ENCODE measurements at regions not wholly inside any gene's neighbourhood (a gene's known extent, or its start where the extent isn't known, plus 50 kb on each side); places are given as distances from the start of the nearest gene placed in this dataset.

GRCh38 chr1:99589186-99589636 is 56.7 kb upstream of the PALMD start (continued):
- TF ChIP-seq ZNF264 (CRISPR knock-in tag; IDR thresholded peaks at IDR 0.05) (no peak), HNRNPLL (IDR thresholded peaks at IDR 0.05; ENCODE audit: low read depth, low read length, poor library complexity, severe bottlenecking) (no peak), MIER2 (CRISPR knock-in tag; IDR thresholded peaks at IDR 0.05) (peak; percentile 74; the same call in 1 of the 2 replicates), ZNF350 (CRISPR knock-in tag; IDR thresholded peaks at IDR 0.05; ENCODE audit: borderline replicate concordance, low read depth) (no peak), STAG1 (CRISPR knock-in tag; IDR thresholded peaks at IDR 0.05) (0 out of 2 replicates have a peak, but pooled peaks have one; percentile 9), CENPBD1 (CRISPR knock-in tag; IDR thresholded peaks at IDR 0.05; ENCODE audit: borderline replicate concordance, low read depth) (no peak), AFF4 (CRISPR knock-in tag; IDR thresholded peaks at IDR 0.05) (no peak), TCF7 (IDR thresholded peaks at IDR 0.05; ENCODE audit: low read depth) (peak; percentile 71), SP4 (CRISPR knock-in tag; IDR thresholded peaks at IDR 0.05) (no peak), ZNF672 (CRISPR knock-in tag; IDR thresholded peaks at IDR 0.05) (no peak), IKZF4 (CRISPR knock-in tag; IDR thresholded peaks at IDR 0.05; ENCODE audit: borderline replicate concordance, low read depth, not compliant biosample characterization) (no peak), TBL1XR1 (IDR thresholded peaks at IDR 0.05; ENCODE audit: borderline replicate concordance, low read length, partially characterized antibody) (peak; percentile 52), ZNF234 (CRISPR knock-in tag; conservative IDR thresholded peaks at IDR 0.05) (no peak), ATF7-NPFF (CRISPR knock-in tag; IDR thresholded peaks at IDR 0.05; ENCODE audit: low read depth) (no peak), ATAD3A (CRISPR knock-in tag; IDR thresholded peaks at IDR 0.05) (no peak), ZNF83 (CRISPR knock-in tag; IDR thresholded peaks at IDR 0.05; ENCODE audit: borderline replicate concordance) (no peak), ZNF557 (CRISPR knock-in tag; IDR thresholded peaks at IDR 0.05) (no peak), TAF15 (IDR thresholded peaks at IDR 0.05; ENCODE audit: low read depth, low read length, poor library complexity, severe bottlenecking) (no peak), ZNF10 (CRISPR knock-in tag; IDR thresholded peaks at IDR 0.05; ENCODE audit: borderline replicate concordance, low read depth) (no peak), NR3C1 (CRISPR knock-in tag; IDR thresholded peaks at IDR 0.05) (no peak), ZBTB46 (CRISPR knock-in tag; IDR thresholded peaks at IDR 0.05; ENCODE audit: borderline replicate concordance) (no peak), PRPF4 (IDR thresholded peaks at IDR 0.05; ENCODE audit: low read depth, low read length, poor library complexity, severe bottlenecking) (no peak), ZNF879 (CRISPR knock-in tag; IDR thresholded peaks at IDR 0.05) (no peak), ZNF343 (CRISPR knock-in tag; IDR thresholded peaks at IDR 0.05) (0 out of 2 replicates have a peak, but pooled peaks have one; percentile 26), MXD4 (CRISPR knock-in tag; IDR thresholded peaks at IDR 0.05) (no peak), KLF13 (CRISPR knock-in tag; IDR thresholded peaks at IDR 0.05) (no peak)
